Nephron progenitor cell (in vitro differentiated cells): ENCODE measurements at regions not wholly inside any gene's neighbourhood (a gene's known extent, or its start where the extent isn't known, plus 50 kb on each side); places are given as distances from the start of the nearest gene placed in this dataset.
"Not testable (repeated sequence)": the region's sequence is repeated elsewhere in the genome, so short reads cannot be mapped to it uniquely, and the experiment has no call there.

ENCODE experiments used
- DNase-seq: peaks from one replicate; pipeline ENCODE4 v3.0.0; 2021
- H3K27ac Mint-ChIP-seq: 2 replicates; pipeline ENCODE4 v1.8.0; 2021; ENCODE audit warnings: mild to moderate bottlenecking, moderate library complexity, mixed read lengths
- H3K27me3 Mint-ChIP-seq: 2 replicates; pipeline ENCODE4 v1.8.0; 2021; ENCODE audit warnings: mild to moderate bottlenecking, low read depth, mixed read lengths; ENCODE audit not compliant: poor library complexity
- H3K36me3 Mint-ChIP-seq: 2 replicates; pipeline ENCODE4 v1.8.0; 2021; ENCODE audit warnings: low read depth, mixed read lengths
- H3K4me1 Mint-ChIP-seq: 2 replicates; pipeline ENCODE4 v1.8.0; 2021; ENCODE audit warnings: mixed read lengths
- H3K4me3 Mint-ChIP-seq: 2 replicates; pipeline ENCODE4 v1.8.0; 2021; ENCODE audit warnings: mild to moderate bottlenecking, moderate library complexity, mixed read lengths
- H3K9me3 Mint-ChIP-seq: 2 replicates; pipeline ENCODE4 v1.8.0; 2021; ENCODE audit warnings: mild to moderate bottlenecking, moderate library complexity, mixed read lengths
- CTCF ChIP-seq: fragments of 200-600 bp; sonication (generic); IDR thresholded peaks from 2 replicates; pipeline ENCODE4 v1.5.0; 2021; ENCODE audit warnings: antibody characterized with exemption

DNA sequence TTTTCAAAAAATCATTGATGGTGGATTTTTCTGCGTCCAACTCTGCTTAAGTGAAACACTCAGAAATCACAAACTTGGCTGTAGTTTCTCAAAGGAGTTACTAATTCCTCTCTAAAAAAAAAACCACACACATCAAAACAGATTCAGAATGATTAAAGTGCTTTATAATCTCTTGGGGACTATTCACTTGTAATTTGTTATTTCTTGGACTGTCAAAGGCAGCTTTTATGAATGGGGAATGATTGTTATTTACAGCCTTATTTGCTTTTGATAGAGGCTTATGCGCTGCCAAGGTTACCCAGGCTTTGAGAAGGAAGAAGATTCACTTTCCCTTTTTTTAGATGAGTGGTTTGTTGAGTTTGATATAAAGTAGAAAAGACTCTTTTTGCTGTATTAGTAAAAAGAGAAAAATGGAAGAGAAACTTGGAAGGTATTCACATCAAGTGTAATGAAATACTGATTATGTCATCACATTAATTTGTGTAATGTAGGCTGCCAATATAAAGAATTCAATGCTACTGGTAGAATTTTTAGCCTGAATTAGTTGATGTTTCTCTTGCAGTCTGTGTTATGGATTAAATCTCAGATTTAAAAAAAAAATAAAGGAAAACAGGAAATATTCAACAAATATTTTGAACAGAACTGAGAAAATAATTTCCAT lies 381.0 kb upstream of the SASH1 start:
- H3K36me3 Mint-ChIP-seq: no peaks in the 10 kb centered on the region
- no peaks in the 10 kb centered on the region for H3K4me1 Mint-ChIP-seq
- H3K27me3 Mint-ChIP-seq: no peaks in the 10 kb centered on the region
- H3K9me3 Mint-ChIP-seq: peaks cover 3% of the 10 kb centered on the region
- no peak overlapping the region for H3K4me3 Mint-ChIP-seq
- no peak overlapping the region for H3K27ac Mint-ChIP-seq
- no peak for TF ChIP-seq CTCF
- DNase-seq: no peak

DNA sequence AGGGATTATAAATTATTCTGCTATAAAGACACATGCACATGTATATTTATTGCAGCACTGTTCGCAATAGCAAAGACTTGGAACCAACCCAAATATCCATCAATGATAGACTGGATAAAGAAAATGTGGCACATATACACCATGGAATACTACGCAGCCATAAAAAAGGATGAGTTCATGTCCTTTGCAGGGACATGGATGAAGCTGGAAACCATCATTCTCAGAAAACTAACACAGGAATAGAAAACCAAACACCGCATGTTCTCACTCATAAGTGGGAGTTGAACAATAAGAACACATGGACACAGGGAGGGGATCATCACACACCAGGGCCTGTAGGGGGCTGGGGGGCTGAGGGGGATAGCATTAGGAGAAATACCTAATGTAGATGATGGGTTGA lies 377.2 kb upstream of the SASH1 start:
- not testable (repeated sequence) for H3K27ac Mint-ChIP-seq, H3K4me1 Mint-ChIP-seq, H3K27me3 Mint-ChIP-seq

DNA sequence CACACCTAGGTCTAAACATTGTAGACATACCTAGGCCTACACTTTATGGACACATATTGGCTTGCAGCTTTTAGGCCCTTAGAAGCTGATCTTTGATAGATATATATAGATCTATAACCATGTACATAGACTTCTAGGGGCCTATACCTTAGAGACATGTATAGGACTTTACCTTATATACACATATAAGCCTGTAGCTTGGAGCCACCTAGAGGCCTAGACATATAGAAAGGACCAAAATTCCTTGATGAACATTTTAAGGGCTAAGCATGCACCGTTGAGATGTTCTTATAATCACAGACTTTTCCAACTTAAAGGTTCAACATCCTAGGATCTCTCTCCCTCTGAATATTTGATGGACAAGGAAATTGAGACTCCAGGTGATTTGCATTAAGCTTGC lies 371.7 kb upstream of the SASH1 start:
- no peak for DNase-seq
- no peaks in the 10 kb centered on the region for H3K27me3 Mint-ChIP-seq
- H3K4me1 Mint-ChIP-seq: no peaks in the 10 kb centered on the region
- no peak for TF ChIP-seq CTCF
- no peak overlapping the region for H3K27ac Mint-ChIP-seq
- H3K9me3 Mint-ChIP-seq: no peaks in the 10 kb centered on the region
- no peak overlapping the region for H3K4me3 Mint-ChIP-seq
- H3K36me3 Mint-ChIP-seq: no peaks in the 10 kb centered on the region

More for the DNA sequence above, 377.2 kb upstream of the SASH1 start:
- H3K36me3 Mint-ChIP-seq, H3K9me3 Mint-ChIP-seq, H3K4me3 Mint-ChIP-seq, DNase-seq: not testable (repeated sequence)

DNA sequence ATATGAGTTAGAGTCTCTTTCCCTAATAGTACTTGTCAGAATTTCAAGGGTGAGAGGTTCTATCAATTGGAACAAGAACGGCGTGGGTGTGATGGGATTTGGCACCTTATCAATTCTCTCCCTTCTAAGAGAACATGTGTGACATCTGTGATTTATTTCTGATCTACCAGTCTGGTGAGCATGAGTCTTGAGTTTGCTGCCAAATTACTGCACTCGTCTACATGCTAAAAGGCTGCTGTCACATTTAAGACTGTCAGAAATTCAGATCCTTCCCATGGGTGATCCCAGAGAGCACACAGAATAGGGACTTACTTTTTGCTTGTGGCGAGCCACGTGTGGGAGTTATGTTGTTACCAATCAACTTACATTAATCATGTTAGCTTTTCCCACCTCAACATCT lies 370.2 kb upstream of the SASH1 start:
- Mint-ChIP-seq H3K36me3 (no peaks in the 10 kb centered on the region), H3K9me3 (no peaks in the 10 kb centered on the region), H3K4me1 (no peaks in the 10 kb centered on the region), H3K27ac (no peak overlapping the region), H3K27me3 (no peaks in the 10 kb centered on the region), H3K4me3 (no peak overlapping the region)
- TF ChIP-seq CTCF: no peak
- no peak for DNase-seq

GRCh38 chr6:147973806-147974205 lies 368.8 kb upstream of the SASH1 start:
- Mint-ChIP-seq H3K4me3 (no peak overlapping the region), H3K9me3 (no peaks in the 10 kb centered on the region), H3K27ac (no peak overlapping the region), H3K4me1 (no peaks in the 10 kb centered on the region), H3K36me3 (no peaks in the 10 kb centered on the region), H3K27me3 (no peaks in the 10 kb centered on the region)
- no peak for DNase-seq
- TF ChIP-seq CTCF: no peak

GRCh38 chr6:147974376-147974775 lies 368.3 kb upstream of the SASH1 start:
- H3K27me3 Mint-ChIP-seq: no peaks in the 10 kb centered on the region
- H3K36me3 Mint-ChIP-seq: no peaks in the 10 kb centered on the region
- no peak for DNase-seq
- no peak overlapping the region for H3K4me3 Mint-ChIP-seq
- no peaks in the 10 kb centered on the region for H3K4me1 Mint-ChIP-seq
- no peaks in the 10 kb centered on the region for H3K9me3 Mint-ChIP-seq
- no peak for TF ChIP-seq CTCF
- H3K27ac Mint-ChIP-seq: no peak overlapping the region
